Loucy (cell line): ENCODE measurements at regions not wholly inside any gene's neighbourhood (a gene's known extent, or its start where the extent isn't known, plus 50 kb on each side); places are given as distances from the start of the nearest gene placed in this dataset.

ENCODE experiments used
- H2AFZ ChIP-seq: fragments of 200-600 bp; sonication (generic); 2 replicates; pipeline ENCODE4 v1.6.0; 2016; ENCODE audit warnings: antibody characterized with exemption, mild to moderate bottlenecking, low read length, moderate library complexity
- H3F3A ChIP-seq: fragments of 200-600 bp; 2 replicates; pipeline ENCODE4 v1.6.0; 2016; ENCODE audit warnings: antibody characterized with exemption, low read depth, mild to moderate bottlenecking
- H3K27me3 ChIP-seq: fragments of 200-600 bp; sonication (generic); 2 replicates; pipeline ENCODE4 v1.6.1; 2014; ENCODE audit warnings: low read length, mild to moderate bottlenecking; ENCODE audit not compliant: insufficient read depth, poor library complexity, severe bottlenecking
- H3K36me3 ChIP-seq: fragments of 200-600 bp; sonication (generic); 2 replicates; pipeline ENCODE4 v1.6.1; 2016; ENCODE audit warnings: low read length; ENCODE audit not compliant: insufficient read depth
- H3K4me1 ChIP-seq: fragments of 200-600 bp; sonication (generic); 2 replicates; pipeline ENCODE4 v1.5.1; 2014; ENCODE audit warnings: low read length, mild to moderate bottlenecking; ENCODE audit not compliant: insufficient read depth, poor library complexity, severe bottlenecking
- H3K4me2 ChIP-seq: fragments of 200-600 bp; sonication (generic); 2 replicates; pipeline ENCODE4 v1.6.0; 2014; ENCODE audit warnings: antibody characterized with exemption, low read length, low read depth, mild to moderate bottlenecking; ENCODE audit not compliant: poor library complexity, severe bottlenecking
- H3K4me3 ChIP-seq: fragments of 200-600 bp; sonication (generic); 2 replicates; pipeline ENCODE4 v1.5.1; 2014; ENCODE audit warnings: low read length, mild to moderate bottlenecking, mixed read lengths; ENCODE audit not compliant: poor library complexity, severe bottlenecking
- H3K79me2 ChIP-seq: fragments of 200-600 bp; sonication (generic); 2 replicates; pipeline ENCODE4 v1.6.1; 2014; ENCODE audit warnings: low read length; ENCODE audit not compliant: insufficient read depth
- H3K9ac ChIP-seq: fragments of 200-600 bp; sonication (generic); 2 replicates; pipeline ENCODE4 v1.6.0; 2014; ENCODE audit warnings: mild to moderate bottlenecking, low read depth, low read length, moderate library complexity; ENCODE audit not compliant: poor library complexity, severe bottlenecking
- H3K9me2 ChIP-seq: fragments of 200-600 bp; sonication (generic); replicated peaks from 2 replicates; pipeline ENCODE4 v1.6.1; 2016; ENCODE audit warnings: low read depth, low read length, mixed read lengths
- H3K9me3 ChIP-seq: fragments of 200-600 bp; sonication (generic); 2 replicates; pipeline ENCODE4 v1.6.1; 2014; ENCODE audit warnings: mild to moderate bottlenecking, antibody characterized with exemption, low read length, low read depth; ENCODE audit not compliant: insufficient read depth
- H4K20me1 ChIP-seq: fragments of 200-600 bp; sonication (generic); 2 replicates; pipeline ENCODE4 v1.6.0; 2014; ENCODE audit warnings: antibody characterized with exemption, low read length, mild to moderate bottlenecking; ENCODE audit not compliant: insufficient read depth, poor library complexity, severe bottlenecking
- CTCF ChIP-seq: fragments of 200-600 bp; sonication (generic); conservative IDR thresholded peaks from 2 replicates; pipeline ENCODE4 v1.5.1; 2014; ENCODE audit warnings: mild to moderate bottlenecking, antibody characterized with exemption, low read length
- EZH2phosphoT487 ChIP-seq: fragments of 200-600 bp; IDR thresholded peaks from 2 replicates; pipeline ENCODE4 v1.6.1; 2018; ENCODE audit warnings: antibody characterized with exemption, mild to moderate bottlenecking, moderate library complexity, borderline replicate concordance

- no peak for TF ChIP-seq CTCF
- TF ChIP-seq EZH2phosphoT487, result no peak
- no peaks in the 10 kb centered on the region for H3K4me1 ChIP-seq
- no peaks in the 10 kb centered on the region for H3K9me3 ChIP-seq
- no peaks in the 10 kb centered on the region for H3K36me3 ChIP-seq
- no peak overlapping the region for H3K4me2 ChIP-seq
- H3K9me2 ChIP-seq, result no peaks in the 10 kb centered on the region
- H3K27me3 ChIP-seq, result no peaks in the 10 kb centered on the region
- H4K20me1 ChIP-seq, result no peaks in the 10 kb centered on the region
- H3F3A ChIP-seq, result no peaks in the 10 kb centered on the region
- no peaks in the 10 kb centered on the region for H3K79me2 ChIP-seq
- H3K4me3 ChIP-seq, result no peak overlapping the region
- H3K9ac ChIP-seq, result no peak overlapping the region
- no peak overlapping the region for H2AFZ ChIP-seq
Observed at GRCh38 chr5:167769846-167770413, 521.5 kb upstream of the WWC1 start.

GRCh38 chr5:167770461-167770860, 521.0 kb upstream of the WWC1 start:
- Histone ChIP-seq H3K4me3 (no peak overlapping the region), H3K9me2 (no peaks in the 10 kb centered on the region), H3F3A (no peaks in the 10 kb centered on the region), H3K9me3 (no peaks in the 10 kb centered on the region), H2AFZ (no peak overlapping the region), H3K27me3 (no peaks in the 10 kb centered on the region), H3K36me3 (no peaks in the 10 kb centered on the region), H3K79me2 (no peaks in the 10 kb centered on the region), H4K20me1 (no peaks in the 10 kb centered on the region), H3K9ac (no peak overlapping the region), H3K4me2 (no peak overlapping the region), H3K4me1 (no peaks in the 10 kb centered on the region)
- TF ChIP-seq EZH2phosphoT487 (no peak), CTCF (no peak)

GRCh38 chr5:167771571-167771970, 519.9 kb upstream of the WWC1 start:
- TF ChIP-seq EZH2phosphoT487 (no peak), CTCF (no peak)
- Histone ChIP-seq H3K79me2 (no peaks in the 10 kb centered on the region), H3K9me3 (no peaks in the 10 kb centered on the region), H3K36me3 (no peaks in the 10 kb centered on the region), H3K9me2 (no peaks in the 10 kb centered on the region), H4K20me1 (no peaks in the 10 kb centered on the region), H3K27me3 (no peaks in the 10 kb centered on the region), H3K4me3 (no peak overlapping the region), H3K9ac (no peak overlapping the region), H3F3A (no peaks in the 10 kb centered on the region), H3K4me1 (no peaks in the 10 kb centered on the region), H2AFZ (no peak overlapping the region), H3K4me2 (no peak overlapping the region)
